HepG2 (cell line): ENCODE measurements at regions not wholly inside any gene's neighbourhood (a gene's known extent, or its start where the extent isn't known, plus 50 kb on each side); places are given as distances from the start of the nearest gene placed in this dataset.

Experiments used
- ATAC-seq: fragments of 200-7000 bp; cut with Tn5 transposase; 3 replicates; pipeline ENCODE4 v1.9.1; 2020; ENCODE audit warnings: mild to moderate bottlenecking, moderate library complexity
- BruUV-seq: library from RNA; stranded (reverse); fragments of 400-500 nt; replicated peaks from 2 replicates; lab custom pipeline; 2021; lab: Mats Ljungman, UMichigan
- CTCF ChIA-PET: fragments of 300-600 bp; formaldehyde crosslinking; extraction: SDS; loops from one replicate; lab custom pipeline; 2021; ENCODE audit warnings: low total read pairs, inconsistent platforms, low intra/inter-chr PET ratio; lab: Yijun Ruan, JAX
- POLR2A ChIA-PET: fragments of 350-600 bp; sonication (Branson Sonifier 250); formaldehyde crosslinking; loops from one replicate; lab custom pipeline; 2020; ENCODE audit warnings: antibody characterized with exemption, inconsistent platforms; lab: Yijun Ruan, JAX
- DNase-seq: peaks from one replicate; pipeline ENCODE4 v3.0.0-alpha.2; 2015; ENCODE audit warnings: low spot score
- FAIRE-seq: peaks from 3 replicates; lab custom pipeline; 2011; peaks lifted over from hg19 to GRCh38; lab: Jason Lieb, UNC
- H2AFZ ChIP-seq: one replicate; pipeline ENCODE4 v1.6.1; 2011; ENCODE audit warnings: low read length, inconsistent platforms
- H3K27ac ChIP-seq: fragments of 300-600 bp; 3 replicates; pipeline ENCODE4 v1.8.0; 2011; ENCODE audit warnings: mixed run types, mild to moderate bottlenecking, mixed read lengths, low read length, inconsistent platforms; ENCODE audit not compliant: insufficient read depth; ENCODE audit errors: extremely low read length
- H3K27me3 ChIP-seq, 2 experiments: fragments of 200-600 bp in 1 of 2; 2 replicates in 1 of 2; 3 replicates in 1 of 2; pipeline versions ENCODE4 v1.6.0 to v1.8.0; 2011; ENCODE audit warnings: low read length in 2 of 2, mild to moderate bottlenecking in 2 of 2, moderate library complexity in 2 of 2, inconsistent platforms in 1 of 2; ENCODE audit not compliant: insufficient read depth in 2 of 2, control insufficient read depth in 1 of 2
- H3K36me3 ChIP-seq, 2 experiments: fragments of 200-600 bp in 1 of 2; replicated peaks in 1 of 2; 2 replicates in 1 of 2; 3 replicates in 1 of 2; pipeline versions ENCODE4 v1.5.1 to v1.8.0; 2011; ENCODE audit warnings: low read length in 2 of 2, inconsistent platforms in 1 of 2; ENCODE audit not compliant: insufficient read depth in 2 of 2, control insufficient read depth in 1 of 2
- H3K4me1 ChIP-seq: 2 replicates; pipeline ENCODE4 v1.5.1; 2012; ENCODE audit warnings: low read length, inconsistent platforms; ENCODE audit not compliant: insufficient read depth
- H3K4me2 ChIP-seq: 2 replicates; pipeline ENCODE4 v1.6.0; 2011; ENCODE audit warnings: low read depth, low read length, inconsistent platforms
- H3K4me3 ChIP-seq, 3 experiments: fragments of 200-600 bp in 1 of 3; sonication (generic), shearing (Covaris generic) in 1 of 3; replicated peaks in 1 of 3; 2 replicates each; pipeline ENCODE4 v1.5.1; 2011 to 2016; ENCODE audit warnings: low read length in 3 of 3, inconsistent platforms in 2 of 3, low read depth in 2 of 3, mild to moderate bottlenecking in 2 of 3, control low read depth in 1 of 3, mixed read lengths in 1 of 3; ENCODE audit not compliant: insufficient read depth in 1 of 3
- H3K79me2 ChIP-seq: one replicate; pipeline ENCODE4 v1.6.1; 2011; ENCODE audit warnings: low read length, inconsistent platforms; ENCODE audit not compliant: insufficient read depth
- H3K9ac ChIP-seq: 2 replicates; pipeline ENCODE4 v1.6.0; 2011; ENCODE audit warnings: mild to moderate bottlenecking, low read depth, low read length, inconsistent platforms; ENCODE audit not compliant: insufficient read depth
- H3K9me3 ChIP-seq: 2 replicates; pipeline ENCODE4 v1.5.1; 2012; ENCODE audit warnings: mild to moderate bottlenecking, low read length
- H4K20me1 ChIP-seq: 2 replicates; pipeline ENCODE4 v1.6.0; 2011; ENCODE audit warnings: inconsistent platforms, mild to moderate bottlenecking, low read length, moderate library complexity; ENCODE audit not compliant: insufficient read depth
- CREM ChIP-seq, 2 experiments: sonication (generic) in 1 of 2; formaldehyde crosslinking in 1 of 2; IDR thresholded peaks; 2 replicates each; pipeline versions ENCODE4 v1.4.0 to v1.6.1; 2016 to 2020; ENCODE audit warnings: antibody characterized with exemption in 1 of 2, mild to moderate bottlenecking in 1 of 2, missing genetic modification reagents in 1 of 2
- EED ChIP-seq: sonication (generic); formaldehyde crosslinking; IDR thresholded peaks from 2 replicates; pipeline ENCODE4 v1.5.0; 2020; ENCODE audit warnings: mild to moderate bottlenecking, missing genetic modification reagents
- HOXD1 ChIP-seq: sonication (generic); formaldehyde crosslinking; IDR thresholded peaks from 2 replicates; pipeline ENCODE4 v1.5.0; 2020; ENCODE audit warnings: missing genetic modification reagents
- KAT8 ChIP-seq: IDR thresholded peaks from 2 replicates; pipeline ENCODE4 v1.6.1; 2016; ENCODE audit warnings: missing genetic modification reagents, missing compliant biosample characterization
- NFIB ChIP-seq: sonication (generic); formaldehyde crosslinking; IDR thresholded peaks from 2 replicates; pipeline ENCODE4 v1.9.0; 2021; ENCODE audit warnings: missing genetic modification reagents, mild to moderate bottlenecking, borderline replicate concordance
- PAX8 ChIP-seq: sonication (generic); formaldehyde crosslinking; IDR thresholded peaks from 2 replicates; pipeline ENCODE4 v1.8.0; 2022; ENCODE audit warnings: mild to moderate bottlenecking, missing genetic modification reagents, borderline replicate concordance
- PLRG1 ChIP-seq: fragments of 450-650 bp; conservative IDR thresholded peaks from 2 replicates; pipeline ENCODE4 v1.6.1; 2016
- RCOR2 ChIP-seq: IDR thresholded peaks from 2 replicates; pipeline ENCODE4 v1.6.1; 2016; ENCODE audit warnings: missing biosample characterization, missing genetic modification reagents
- SRY ChIP-seq: sonication (generic); formaldehyde crosslinking; IDR thresholded peaks from 2 replicates; pipeline ENCODE4 v1.8.0; 2022; ENCODE audit warnings: mild to moderate bottlenecking, missing genetic modification reagents
- TEAD2 ChIP-seq: sonication (generic); formaldehyde crosslinking; IDR thresholded peaks from 2 replicates; pipeline ENCODE4 v1.9.0; 2021; ENCODE audit warnings: missing genetic modification reagents
- ZBTB1 ChIP-seq: sonication (generic); formaldehyde crosslinking; IDR thresholded peaks from 2 replicates; pipeline ENCODE4 v1.4.0; 2020; ENCODE audit warnings: missing genetic modification reagents, borderline replicate concordance
- ZBTB7B ChIP-seq: sonication (generic); formaldehyde crosslinking; IDR thresholded peaks from 2 replicates; pipeline ENCODE4 v1.4.0; 2020; ENCODE audit warnings: missing genetic modification reagents
- ZFP36L1 ChIP-seq: sonication (generic); formaldehyde crosslinking; IDR thresholded peaks from 2 replicates; pipeline ENCODE4 v1.8.0; 2022; ENCODE audit warnings: mild to moderate bottlenecking, missing genetic modification reagents, moderate library complexity
- ZNF225 ChIP-seq: sonication (generic); formaldehyde crosslinking; IDR thresholded peaks from 2 replicates; pipeline ENCODE4 v1.4.0; 2020; ENCODE audit warnings: mild to moderate bottlenecking, missing genetic modification reagents
- ZNF317 ChIP-seq: sonication (generic); formaldehyde crosslinking; IDR thresholded peaks from 2 replicates; pipeline ENCODE4 v1.5.0; 2020; ENCODE audit warnings: mild to moderate bottlenecking, missing genetic modification reagents
- ZNF335 ChIP-seq: sonication (generic); formaldehyde crosslinking; IDR thresholded peaks from 2 replicates; pipeline ENCODE4 v1.4.0; 2020; ENCODE audit warnings: missing genetic modification reagents
- WGBS: methylation state at CpG from one replicate; pipeline ENCODE4 v1.1.6; 2017; ENCODE audit warnings: low lambda C conversion rate; 5-methylcytosine and 5-hydroxymethylcytosine counted together
- in situ Hi-C: cut with HindIII; loops from 2 replicates; pipeline ENCODE4 v1.10.0; 2017; ENCODE audit warnings: low pct_unique_long_range_greater_than_20kb; ENCODE audit not compliant: extremely low pct_ligation_motif_present
- intact Hi-C: fragments of 100-400 bp; cut with micrococcal nuclease; formaldehyde crosslinking; loops from one replicate; pipeline ENCODE4 v1.10.0; 2022; ENCODE audit not compliant: unreplicated experiment
- TF ChIP-seq, protein P1 (sequence below): sonication (generic); formaldehyde crosslinking; IDR thresholded peaks from 2 replicates; pipeline ENCODE4 v1.5.1; 2020; ENCODE audit warnings: missing genetic modification reagents, mild to moderate bottlenecking, borderline replicate concordance
- TF ChIP-seq, protein P2 (sequence below), 2 experiments: sonication (generic) in 1 of 2; formaldehyde crosslinking in 1 of 2; IDR thresholded peaks; 2 replicates each; pipeline versions ENCODE4 v1.4.0 to v1.6.1; 2018 to 2020; ENCODE audit warnings: missing genetic modification reagents in 2 of 2, borderline replicate concordance in 1 of 2, low read depth in 1 of 2, mild to moderate bottlenecking in 1 of 2, missing biosample characterization in 1 of 2
- TF ChIP-seq, protein P3 (sequence below): sonication (generic); formaldehyde crosslinking; IDR thresholded peaks from 2 replicates; pipeline ENCODE4 v1.4.0; 2020; ENCODE audit warnings: missing genetic modification reagents

DNA sequence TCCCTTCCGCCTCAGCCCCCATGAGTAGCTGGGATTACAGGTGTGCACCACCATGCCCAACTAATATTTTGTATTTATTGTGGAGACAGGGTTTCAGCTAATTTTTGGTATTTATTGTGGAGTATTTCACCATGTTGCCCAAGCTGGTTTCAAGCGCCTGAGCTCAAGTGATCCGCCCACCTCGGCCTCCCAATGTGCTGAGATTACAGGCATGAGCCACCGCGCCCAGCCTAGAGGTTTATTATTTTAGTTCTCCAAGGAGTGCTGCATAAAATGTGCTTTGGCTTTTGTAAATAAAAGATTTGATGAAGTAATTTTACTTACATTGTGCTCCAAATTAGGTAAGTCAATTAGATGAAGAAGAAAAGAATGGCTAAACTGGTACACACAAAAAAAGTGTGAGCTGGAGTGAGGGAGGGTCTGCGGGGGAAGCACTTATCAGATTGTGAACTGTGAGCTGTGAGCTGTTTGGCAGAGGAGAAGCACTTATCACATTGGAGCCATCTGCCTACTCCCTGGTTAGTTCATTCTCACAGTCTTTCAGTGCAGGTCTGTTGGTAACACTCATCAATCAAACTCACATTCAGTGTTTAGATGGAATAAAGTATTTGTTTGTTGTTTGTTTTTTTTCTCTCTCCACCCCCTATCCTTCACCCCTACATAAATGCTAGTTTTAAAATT, 398.0 kb downstream of the EPHA7 start:
- WGBS, result 47% methylated on average over 7 of the region's 7 CpGs
- Histone ChIP-seq H3K9me3 (peaks cover 20% of the 10 kb centered on the region), H3K4me3 (no peak overlapping the region), H3K27me3 (no peaks in the 10 kb centered on the region), H3K4me2 (no peak overlapping the region), H3K4me1 (no peaks in the 10 kb centered on the region), H4K20me1 (no peaks in the 10 kb centered on the region), H3K27ac (no peak overlapping the region), H3K79me2 (no peaks in the 10 kb centered on the region), H3K36me3 (no peaks in the 10 kb centered on the region), H2AFZ (no peak overlapping the region), H3K9ac (no peak overlapping the region)
- FAIRE-seq (no peak), ATAC-seq (no peak), DNase-seq (no peak)
- in situ Hi-C loops, result no loop called here
- ChIA-PET POLR2A (no interaction called here), CTCF (no interaction called here)
- TF ChIP-seq ZNF225 (no peak), CREM (IDR thresholded peaks at IDR 0.05) (no peak), CREM (CRISPR knock-in tag; IDR thresholded peaks at IDR 0.05) (no peak), PLRG1 (no peak), ZNF335 (no peak), ZNF317 (no peak), SRY (CRISPR knock-in tag) (no peak), EED (no peak), PAX8 (CRISPR knock-in tag) (no peak), ZBTB1 (no peak), ZBTB7B (CRISPR knock-in tag) (no peak), HOXD1 (CRISPR knock-in tag) (no peak), NFIB (CRISPR knock-in tag) (no peak), ZFP36L1 (CRISPR knock-in tag) (no peak), RCOR2 (CRISPR knock-in tag) (no peak), KAT8 (CRISPR knock-in tag) (no peak), TEAD2 (CRISPR knock-in tag) (no peak)
- TF ChIP-seq, protein P1, sequence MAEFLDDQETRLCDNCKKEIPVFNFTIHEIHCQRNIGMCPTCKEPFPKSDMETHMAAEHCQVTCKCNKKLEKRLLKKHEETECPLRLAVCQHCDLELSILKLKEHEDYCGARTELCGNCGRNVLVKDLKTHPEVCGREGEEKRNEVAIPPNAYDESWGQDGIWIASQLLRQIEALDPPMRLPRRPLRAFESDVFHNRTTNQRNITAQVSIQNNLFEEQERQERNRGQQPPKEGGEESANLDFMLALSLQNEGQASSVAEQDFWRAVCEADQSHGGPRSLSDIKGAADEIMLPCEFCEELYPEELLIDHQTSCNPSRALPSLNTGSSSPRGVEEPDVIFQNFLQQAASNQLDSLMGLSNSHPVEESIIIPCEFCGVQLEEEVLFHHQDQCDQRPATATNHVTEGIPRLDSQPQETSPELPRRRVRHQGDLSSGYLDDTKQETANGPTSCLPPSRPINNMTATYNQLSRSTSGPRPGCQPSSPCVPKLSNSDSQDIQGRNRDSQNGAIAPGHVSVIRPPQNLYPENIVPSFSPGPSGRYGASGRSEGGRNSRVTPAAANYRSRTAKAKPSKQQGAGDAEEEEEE, result no peak
- TF ChIP-seq, protein P2, sequence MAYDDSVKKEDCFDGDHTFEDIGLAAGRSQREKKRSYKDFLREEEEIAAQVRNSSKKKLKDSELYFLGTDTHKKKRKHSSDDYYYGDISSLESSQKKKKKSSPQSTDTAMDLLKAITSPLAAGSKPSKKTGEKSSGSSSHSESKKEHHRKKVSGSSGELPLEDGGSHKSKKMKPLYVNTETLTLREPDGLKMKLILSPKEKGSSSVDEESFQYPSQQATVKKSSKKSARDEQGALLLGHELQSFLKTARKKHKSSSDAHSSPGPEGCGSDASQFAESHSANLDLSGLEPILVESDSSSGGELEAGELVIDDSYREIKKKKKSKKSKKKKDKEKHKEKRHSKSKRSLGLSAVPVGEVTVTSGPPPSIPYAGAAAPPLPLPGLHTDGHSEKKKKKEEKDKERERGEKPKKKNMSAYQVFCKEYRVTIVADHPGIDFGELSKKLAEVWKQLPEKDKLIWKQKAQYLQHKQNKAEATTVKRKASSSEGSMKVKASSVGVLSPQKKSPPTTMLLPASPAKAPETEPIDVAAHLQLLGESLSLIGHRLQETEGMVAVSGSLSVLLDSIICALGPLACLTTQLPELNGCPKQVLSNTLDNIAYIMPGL (CRISPR knock-in tag; IDR thresholded peaks at IDR 0.05; ENCODE audit: borderline replicate concordance in 1 of 2, low read depth in 1 of 2), result no peak
- TF ChIP-seq, protein P3, sequence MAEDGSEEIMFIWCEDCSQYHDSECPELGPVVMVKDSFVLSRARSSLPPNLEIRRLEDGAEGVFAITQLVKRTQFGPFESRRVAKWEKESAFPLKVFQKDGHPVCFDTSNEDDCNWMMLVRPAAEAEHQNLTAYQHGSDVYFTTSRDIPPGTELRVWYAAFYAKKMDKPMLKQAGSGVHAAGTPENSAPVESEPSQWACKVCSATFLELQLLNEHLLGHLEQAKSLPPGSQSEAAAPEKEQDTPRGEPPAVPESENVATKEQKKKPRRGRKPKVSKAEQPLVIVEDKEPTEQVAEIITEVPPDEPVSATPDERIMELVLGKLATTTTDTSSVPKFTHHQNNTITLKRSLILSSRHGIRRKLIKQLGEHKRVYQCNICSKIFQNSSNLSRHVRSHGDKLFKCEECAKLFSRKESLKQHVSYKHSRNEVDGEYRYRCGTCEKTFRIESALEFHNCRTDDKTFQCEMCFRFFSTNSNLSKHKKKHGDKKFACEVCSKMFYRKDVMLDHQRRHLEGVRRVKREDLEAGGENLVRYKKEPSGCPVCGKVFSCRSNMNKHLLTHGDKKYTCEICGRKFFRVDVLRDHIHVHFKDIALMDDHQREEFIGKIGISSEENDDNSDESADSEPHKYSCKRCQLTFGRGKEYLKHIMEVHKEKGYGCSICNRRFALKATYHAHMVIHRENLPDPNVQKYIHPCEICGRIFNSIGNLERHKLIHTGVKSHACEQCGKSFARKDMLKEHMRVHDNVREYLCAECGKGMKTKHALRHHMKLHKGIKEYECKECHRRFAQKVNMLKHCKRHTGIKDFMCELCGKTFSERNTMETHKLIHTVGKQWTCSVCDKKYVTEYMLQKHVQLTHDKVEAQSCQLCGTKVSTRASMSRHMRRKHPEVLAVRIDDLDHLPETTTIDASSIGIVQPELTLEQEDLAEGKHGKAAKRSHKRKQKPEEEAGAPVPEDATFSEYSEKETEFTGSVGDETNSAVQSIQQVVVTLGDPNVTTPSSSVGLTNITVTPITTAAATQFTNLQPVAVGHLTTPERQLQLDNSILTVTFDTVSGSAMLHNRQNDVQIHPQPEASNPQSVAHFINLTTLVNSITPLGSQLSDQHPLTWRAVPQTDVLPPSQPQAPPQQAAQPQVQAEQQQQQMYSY (CRISPR knock-in tag), result no peak
- BruUV-seq, result no TSS peak
- intact Hi-C loops, result no loop called here
